Right ventricle myocardium superior (tissue), 1 donor: ENCODE measurements at regions not wholly inside any gene's neighbourhood (a gene's known extent, or its start where the extent isn't known, plus 50 kb on each side); places are given as distances from the start of the nearest gene placed in this dataset.

Experiments
- ATAC-seq: fragments of 200-7000 bp; cut with Tn5 transposase; one replicate; pipeline ENCODE4 v1.9.1; 2020; ENCODE audit warnings: mild to moderate bottlenecking; ENCODE audit not compliant: poor library complexity
- DNase-seq: peaks from one replicate; pipeline ENCODE4 v3.0.0-alpha.2; 2020
- intact Hi-C: fragments of 100-400 bp; cut with DNase I; formaldehyde crosslinking; loops from one replicate; pipeline ENCODE4 v1.11.2; 2022
- donor health status: DM: no; HTN: yes; CAD: no; lungs with severe emphysema.

DNA sequence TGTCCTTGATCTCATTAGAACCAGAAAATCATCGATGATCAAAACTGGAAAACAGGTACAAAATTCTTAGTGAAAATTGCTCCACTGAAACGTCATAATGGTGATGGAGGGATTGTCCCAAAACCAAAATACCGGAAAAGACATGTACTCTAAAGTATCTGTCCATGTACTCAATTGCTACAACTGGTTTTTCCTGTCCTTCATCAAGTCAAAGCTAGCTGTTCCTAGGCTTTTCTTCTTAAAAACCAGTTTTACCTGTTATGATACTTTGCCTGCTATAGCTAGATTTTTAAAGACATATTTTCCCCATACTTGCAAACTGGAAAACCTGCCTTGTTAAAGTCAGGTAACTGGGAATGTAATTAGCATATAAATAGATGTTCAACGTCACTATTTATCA lies 50.5 kb upstream of the LRRC1 start:
- intact Hi-C loops = no loop called here
- ATAC-seq (no peak), DNase-seq (no peak)

DNA sequence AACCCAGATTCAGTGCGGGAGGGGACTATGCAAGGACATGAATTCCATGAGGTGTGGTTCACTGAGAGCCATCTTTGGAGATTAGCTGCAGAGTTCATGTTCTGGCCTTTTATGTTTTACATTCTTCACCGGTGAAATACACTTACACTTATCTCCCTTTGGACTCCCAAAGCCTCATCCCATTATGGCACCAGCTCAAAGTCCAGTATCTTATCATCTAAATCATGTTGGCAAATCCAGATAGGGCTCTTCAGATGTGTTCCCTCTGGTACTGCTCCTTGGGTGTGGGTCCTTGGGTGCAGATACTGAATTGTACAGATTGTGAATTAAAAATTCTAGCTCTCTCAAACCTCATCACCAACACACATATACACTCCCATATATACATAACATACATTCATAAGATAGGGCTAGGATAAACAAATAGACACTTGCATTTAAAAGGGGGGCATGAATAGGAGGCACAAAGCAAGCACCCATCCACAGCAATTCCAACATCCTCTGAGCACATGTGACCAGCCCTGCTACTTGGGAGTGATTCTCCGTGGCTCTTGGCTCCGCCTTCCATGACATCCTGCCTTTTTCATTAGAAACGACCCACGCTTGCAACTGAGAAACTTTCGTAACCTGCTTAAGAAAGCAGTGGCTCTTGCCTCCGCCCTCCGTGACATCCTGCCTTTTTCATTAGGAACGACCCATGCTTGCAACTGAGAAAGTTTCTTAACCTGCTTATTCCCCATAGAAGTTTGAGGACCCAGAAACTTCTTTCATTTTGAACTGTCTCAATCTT lies 53.6 kb upstream of the LRRC1 start:
- intact Hi-C loops = no loop called here
- no peak for DNase-seq
- ATAC-seq = no peak

DNA sequence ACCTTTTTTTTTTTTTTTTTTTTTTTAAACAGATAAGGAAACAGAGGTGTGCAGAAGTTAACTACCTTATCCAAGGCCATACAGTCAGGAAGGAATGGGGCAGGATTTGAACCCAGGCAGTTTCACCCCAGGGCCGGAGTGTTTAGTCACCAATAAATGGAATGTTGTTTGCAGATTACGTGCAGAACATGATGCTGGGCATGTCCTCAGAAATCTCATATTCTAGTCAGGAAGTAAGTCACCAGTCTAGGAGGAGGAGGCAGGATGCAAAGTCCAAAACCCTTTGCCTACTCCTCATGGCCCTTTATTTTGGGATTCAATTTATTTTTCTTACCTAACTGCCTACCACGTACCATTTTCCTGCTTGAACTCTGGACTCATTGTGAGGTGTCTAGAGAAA lies 57.1 kb upstream of the LRRC1 start:
- no peak for DNase-seq
- no peak for ATAC-seq
- intact Hi-C loops = loop anchor here (10.0 kb wide), 1 partner anchor 217 kb away; no protein-coding TSS in a partner anchor

DNA sequence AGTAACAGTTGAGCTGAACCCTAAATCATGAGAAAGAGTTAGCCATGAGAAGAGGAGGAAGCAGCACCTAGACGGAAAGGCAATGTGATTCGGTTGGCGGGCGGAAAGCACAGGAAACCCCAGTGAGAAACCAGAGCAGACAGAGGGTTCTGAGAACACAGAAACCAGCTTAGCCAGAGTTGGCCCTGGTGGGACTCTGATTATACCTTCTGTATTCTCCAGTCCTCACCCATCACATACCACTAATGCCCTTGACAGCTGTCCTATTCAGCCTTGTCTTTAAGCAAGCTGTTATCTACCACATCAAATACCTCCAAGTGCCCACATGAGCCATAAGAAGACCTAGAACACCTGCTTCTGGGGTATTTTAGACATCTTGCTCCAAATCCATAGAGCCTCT lies 58.9 kb upstream of the LRRC1 start:
- intact Hi-C loops = loop anchor here (10.0 kb wide), 1 partner anchor 219 kb away; no protein-coding TSS in a partner anchor
- ATAC-seq (no peak), DNase-seq (no peak)

DNA sequence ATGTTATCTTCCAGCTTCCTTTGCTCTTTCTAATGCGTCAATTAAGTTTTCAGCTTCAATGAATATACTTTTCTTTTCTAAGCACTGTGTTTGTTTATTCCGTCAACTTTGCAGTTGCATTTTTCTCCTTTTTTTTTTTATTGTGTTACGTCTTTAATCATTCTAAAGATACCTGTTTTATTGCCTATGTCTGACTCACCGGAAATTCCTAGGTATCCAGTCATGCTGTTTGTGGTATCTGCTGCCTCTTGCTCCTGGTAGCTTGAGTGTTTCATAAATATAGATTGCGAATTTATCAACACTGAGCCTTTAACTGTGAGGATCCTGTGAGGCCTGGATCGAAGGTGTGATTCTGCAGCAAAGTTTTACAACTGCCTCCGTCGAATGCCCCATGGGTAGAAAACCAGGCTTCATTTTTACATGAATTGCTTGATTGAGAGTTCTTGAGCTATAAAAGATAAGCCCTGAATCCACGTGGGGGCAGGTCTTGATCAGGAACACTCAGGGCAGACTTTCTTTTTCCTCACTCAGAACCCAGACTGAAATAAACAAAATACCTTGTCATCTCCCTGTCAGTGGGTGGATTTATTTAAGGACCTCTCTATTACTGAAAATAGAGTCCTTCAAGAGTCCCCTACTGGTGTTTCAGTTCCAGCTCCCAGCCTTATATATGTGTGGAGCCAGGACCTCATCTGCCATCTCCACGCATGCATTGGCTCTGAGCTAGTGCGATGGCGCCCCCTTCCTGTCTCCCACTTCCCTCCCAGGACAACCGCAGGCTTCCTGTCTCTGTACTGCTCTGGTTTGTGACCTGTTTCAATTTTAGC lies 60.1 kb upstream of the LRRC1 start:
- intact Hi-C loops = loop anchor here (10.0 kb wide), 1 partner anchor 220 kb away; no protein-coding TSS in a partner anchor
- DNase-seq (peak; percentile 55), ATAC-seq (peak; percentile 71)

DNA sequence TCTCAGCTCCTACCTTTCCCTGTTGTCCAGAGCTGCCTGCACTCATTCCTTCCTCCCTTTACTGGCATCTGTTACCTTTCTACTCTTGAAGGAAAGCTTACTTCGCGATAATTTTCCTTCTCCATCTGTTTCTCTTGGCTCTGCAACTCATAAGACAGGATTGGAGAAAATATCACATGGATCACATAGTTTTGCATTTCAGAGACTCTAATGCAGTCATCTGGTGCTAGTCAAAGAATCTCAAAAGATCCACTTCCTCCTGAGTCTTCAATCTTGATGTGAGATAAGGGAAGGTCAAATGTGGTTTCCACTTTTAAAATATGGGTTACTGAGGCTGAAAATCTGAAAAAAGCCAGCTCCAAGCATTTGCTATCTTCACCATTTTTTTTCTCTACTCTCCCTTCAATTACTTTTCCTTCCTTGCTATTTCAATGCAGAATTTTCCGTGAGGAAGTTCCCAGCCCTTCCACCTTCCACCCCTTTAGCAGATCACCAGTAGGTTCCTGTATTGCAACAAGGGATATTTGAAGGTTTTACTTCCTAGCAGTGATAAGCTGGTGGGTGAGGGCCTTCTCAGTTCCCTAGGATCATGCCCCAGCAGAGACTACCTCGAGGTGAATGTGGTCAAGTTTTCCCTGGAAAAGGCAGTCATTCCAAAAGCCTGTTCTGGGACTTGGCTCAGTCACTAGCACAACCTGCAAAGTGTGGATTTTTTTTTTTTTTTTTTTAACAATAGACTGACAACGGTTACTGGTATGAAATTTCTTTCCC lies 62.8 kb upstream of the LRRC1 start:
- no peak for ATAC-seq

DNA sequence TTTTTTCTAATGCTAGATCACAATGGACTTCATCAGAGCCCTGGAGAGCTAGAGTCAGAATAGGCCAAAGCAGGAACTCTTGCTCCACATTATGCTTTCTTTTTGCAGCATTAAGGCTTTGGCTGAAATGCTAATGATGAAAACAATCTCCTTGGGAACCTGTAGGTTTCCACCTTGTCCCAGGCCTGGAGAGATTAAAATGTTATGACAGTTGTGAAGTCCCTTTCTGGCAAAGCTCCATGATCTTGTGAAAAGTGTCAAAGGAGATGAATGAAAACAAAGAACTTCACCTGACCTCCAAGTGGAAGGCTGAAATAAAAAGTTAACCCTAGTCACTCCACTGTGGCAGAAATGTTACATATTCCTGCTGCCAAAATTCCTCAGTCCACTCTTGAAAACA lies 64.0 kb upstream of the LRRC1 start:
- intact Hi-C loops = loop anchor here (10.0 kb wide), 1 partner anchor 224 kb away; no protein-coding TSS in a partner anchor
- ATAC-seq = no peak

More for the DNA sequence above, 62.8 kb upstream of the LRRC1 start:
- intact Hi-C loops = loop anchor here (10.0 kb wide), 1 partner anchor 223 kb away; no protein-coding TSS in a partner anchor
- no peak for DNase-seq

DNA sequence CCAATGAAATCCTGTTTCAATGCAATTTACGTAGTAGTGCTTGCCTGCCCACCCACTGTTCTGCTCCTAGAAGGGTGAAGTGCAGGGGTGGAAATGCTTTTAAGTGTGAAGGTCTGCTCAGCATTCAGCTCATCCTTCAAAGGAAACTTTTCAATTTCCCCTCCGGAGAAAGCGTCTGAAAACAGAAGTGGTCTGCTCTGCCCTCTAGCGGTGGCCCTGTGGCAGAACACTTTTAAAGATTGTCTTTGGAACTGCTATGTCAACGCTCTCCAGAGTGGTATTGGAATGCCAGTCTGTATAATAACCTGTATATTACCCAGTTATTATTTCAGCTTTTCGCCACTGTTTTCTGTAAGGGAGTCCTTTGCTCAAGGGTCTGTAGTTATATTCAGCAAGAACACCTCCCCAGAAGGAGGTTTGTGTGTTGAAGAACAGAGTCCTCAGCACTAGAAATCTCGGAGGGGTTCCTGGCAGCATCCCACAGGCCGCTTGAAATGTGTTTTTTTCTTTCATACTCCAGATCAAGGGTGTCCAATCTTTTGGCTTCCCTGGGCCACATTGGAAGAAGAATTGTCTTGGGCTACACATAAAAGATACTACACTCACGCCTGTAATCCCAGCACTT lies 63.1 kb upstream of the KLHL31 start:
- peak; percentile 56 for DNase-seq
- intact Hi-C loops = loop anchor here (5.0 to 10.0 kb wide), 3 partner anchors 76 to 554 kb away; no protein-coding TSS in a partner anchor

More for the DNA sequence above, 64.0 kb upstream of the LRRC1 start:
- no peak for DNase-seq

DNA sequence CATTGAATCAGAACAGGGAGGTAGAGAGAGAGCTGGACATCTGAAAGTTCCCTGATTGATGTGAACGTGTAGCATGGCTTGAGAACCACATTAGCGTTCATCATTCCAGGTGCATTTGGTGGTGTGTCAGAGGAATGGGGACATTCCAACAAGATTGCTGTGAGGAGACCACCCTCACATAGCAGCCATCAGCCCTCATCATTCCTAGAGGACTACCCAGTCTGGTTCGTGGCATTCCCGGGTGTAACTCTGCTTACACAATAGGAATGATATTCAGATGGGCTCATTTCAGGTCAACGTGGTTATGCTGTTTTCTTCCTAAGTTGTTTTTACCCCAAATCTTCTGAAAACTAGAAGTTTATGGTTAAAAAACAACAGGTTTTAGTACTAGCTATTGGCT lies 62.2 kb upstream of the KLHL31 start:
- ATAC-seq = no peak
- no peak for DNase-seq
- intact Hi-C loops = loop anchor here (5.0 to 10.0 kb wide), 3 partner anchors 75 to 553 kb away; no protein-coding TSS in a partner anchor

More for the DNA sequence above, 63.1 kb upstream of the KLHL31 start:
- peak; percentile 67 for ATAC-seq

DNA sequence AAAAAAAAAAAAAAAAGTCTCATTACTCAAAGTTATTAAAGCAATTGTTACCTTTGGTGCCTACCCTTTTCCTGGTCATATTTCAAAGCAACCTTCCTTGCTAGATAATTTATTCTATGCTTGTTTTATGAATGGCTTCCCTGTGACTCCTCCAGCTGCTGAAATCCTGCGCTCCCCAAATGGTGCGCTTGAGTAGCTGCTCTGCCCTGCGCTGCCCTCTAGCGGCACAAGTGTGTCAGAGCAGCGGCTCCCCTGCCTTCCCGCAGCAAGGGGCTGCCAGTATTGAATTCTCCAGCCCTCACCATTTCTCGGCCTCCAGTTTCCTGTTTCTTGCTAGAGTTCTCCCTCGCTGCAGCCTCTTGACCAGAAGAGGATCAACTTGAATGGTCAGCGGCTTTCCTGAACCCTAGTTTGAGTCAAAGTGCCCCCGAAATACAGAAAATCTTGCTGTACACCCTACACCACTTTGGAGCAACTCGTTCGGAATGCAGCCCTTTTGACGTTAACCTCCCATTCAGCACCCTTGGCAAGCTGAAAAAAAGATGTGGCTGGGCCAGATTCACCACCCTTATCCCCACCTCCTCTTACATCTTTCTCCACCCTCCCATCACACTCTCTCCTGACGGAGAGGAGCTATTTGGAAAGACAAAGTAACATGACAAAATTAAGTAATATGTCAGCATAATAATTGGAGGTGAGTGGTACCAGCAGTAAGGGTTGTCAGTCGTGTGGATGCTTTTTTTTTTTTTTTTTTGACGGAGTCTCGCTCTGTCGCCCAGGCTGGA lies 60.4 kb upstream of the KLHL31 start:
- ATAC-seq (peak; percentile 95), DNase-seq (peak; percentile 82)
- intact Hi-C loops = loop anchor here (5.0 to 10.0 kb wide), 3 partner anchors 74 to 551 kb away; no protein-coding TSS in a partner anchor

DNA sequence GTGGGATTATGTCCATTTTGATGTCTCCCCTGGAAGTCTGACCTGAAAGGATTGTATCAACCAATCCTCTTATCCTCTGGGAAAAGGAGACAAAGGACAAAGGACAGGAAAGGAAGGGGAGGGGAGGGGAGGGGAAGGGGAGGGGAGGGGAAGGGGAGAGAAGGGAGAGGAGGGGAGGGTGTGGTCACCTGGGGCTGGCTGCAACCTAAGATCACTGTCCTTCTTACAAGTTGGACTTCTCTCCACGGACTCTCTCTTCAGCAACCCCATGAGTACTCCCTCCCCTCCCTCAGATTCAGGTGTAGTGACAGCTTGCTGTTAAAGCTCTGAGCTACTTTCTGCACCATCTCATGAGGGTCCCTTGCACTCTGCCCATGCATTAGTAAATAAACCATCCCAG lies 58.9 kb upstream of the KLHL31 start:
- no peak for DNase-seq
- no peak for ATAC-seq
- intact Hi-C loops = loop anchor here (10.0 kb wide), 1 partner anchor 550 kb away; no protein-coding TSS in a partner anchor

DNA sequence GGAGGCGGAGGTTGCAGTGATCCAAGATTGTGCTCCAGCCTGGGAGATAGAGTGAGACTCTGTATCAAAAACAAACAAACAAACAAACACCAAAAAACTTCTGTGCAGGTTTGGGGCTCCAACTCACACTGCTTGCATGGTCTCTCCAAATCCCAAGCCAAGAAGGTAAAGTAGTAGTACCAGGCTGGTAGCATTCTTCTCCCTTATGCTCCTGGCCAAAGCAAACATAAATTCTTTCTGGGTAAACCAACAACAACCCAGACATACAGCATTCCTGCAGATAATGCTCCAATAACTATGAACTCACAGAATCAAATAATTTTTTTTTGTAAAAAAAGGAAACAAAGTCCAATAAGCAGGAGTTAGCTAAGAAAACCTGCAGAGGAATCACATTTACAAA lies 57.8 kb upstream of the KLHL31 start:
- DNase-seq (no peak), ATAC-seq (no peak)
- intact Hi-C loops = loop anchor here (10.0 kb wide), 1 partner anchor 549 kb away; no protein-coding TSS in a partner anchor

DNA sequence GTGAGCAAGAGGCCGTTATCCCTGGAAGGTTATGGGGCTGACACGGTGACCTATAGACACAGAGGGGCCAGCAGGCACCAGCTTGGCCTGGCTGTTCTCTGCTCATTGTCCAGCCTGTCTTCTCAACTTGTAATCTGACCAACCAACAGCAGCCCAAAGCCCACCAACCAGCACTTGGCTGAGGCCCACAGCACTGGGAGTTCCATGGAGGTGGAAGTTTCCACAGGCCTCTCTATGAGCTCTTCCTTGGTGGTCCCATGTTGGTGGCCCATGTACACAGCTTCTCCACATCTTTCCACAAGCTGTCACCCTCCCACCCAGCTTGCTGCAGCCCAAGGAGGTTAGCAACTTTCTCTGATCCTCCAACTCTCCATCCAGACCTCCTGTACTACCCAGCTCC lies 56.2 kb upstream of the KLHL31 start:
- ATAC-seq (no peak), DNase-seq (no peak)
- intact Hi-C loops = loop anchor here (10.0 kb wide), 1 partner anchor 547 kb away; no protein-coding TSS in a partner anchor

DNA sequence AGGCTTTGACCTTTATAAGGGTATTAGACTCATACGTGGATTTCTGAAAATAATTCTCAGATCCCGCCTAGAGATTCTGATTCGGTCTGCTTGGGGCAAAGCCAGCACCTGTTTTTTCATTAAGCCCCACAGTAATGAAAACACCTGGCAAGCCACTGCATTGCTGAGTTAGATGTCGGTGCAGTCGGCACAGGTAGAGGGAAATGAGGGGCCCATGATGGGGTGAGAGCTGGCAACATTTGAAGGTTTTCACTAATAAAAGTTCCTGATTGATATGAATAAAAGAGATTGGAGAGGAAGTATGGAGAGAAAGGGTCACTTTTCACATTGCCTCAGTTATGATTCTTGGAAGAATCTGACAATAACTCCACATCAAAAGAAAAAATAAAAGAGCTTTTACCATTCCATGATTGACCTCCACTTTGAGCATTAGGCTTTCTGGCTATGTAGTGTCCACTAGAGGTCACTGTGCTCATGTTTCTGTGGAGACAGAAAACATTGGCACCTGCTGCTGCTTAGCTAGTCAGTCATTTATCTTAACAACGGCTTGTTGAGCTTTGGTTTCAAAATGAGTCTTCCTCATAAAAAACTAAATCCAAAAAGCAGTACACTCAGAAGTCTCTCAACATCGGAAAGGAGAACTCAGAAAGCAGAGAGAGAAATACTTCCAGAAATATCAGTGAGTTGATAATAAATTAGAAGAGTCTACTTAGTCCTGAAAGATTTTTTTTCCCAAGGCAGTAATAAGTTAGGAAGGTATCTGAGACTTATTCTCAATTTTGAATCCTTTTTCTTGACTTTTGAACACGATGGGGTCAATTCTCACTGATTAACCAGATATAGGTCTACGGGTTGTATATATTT lies 53.3 kb upstream of the KLHL31 start:
- intact Hi-C loops = no loop called here
- ATAC-seq (peak; percentile 84), DNase-seq (no peak)

DNA sequence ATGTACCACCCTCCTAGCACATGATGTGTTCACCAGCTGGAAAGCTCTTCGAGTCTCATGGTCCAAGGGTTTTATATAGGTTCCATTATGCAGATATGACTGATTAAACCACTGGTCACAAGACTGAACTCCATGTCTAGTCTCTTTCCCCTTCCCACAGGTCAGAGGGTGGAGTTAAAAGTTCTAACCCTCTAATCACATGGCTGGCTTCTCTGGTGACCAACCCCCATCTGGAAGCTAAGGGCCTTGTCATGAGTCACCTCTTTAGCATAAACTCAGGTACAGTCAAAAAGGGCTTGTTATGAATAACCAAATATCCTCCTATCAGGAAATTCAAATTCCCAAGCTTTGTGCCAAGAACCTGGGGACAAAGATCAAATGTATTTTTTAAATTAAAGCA lies 52.0 kb upstream of the KLHL31 start:
- DNase-seq = no peak
- intact Hi-C loops = no loop called here
- no peak for ATAC-seq

DNA sequence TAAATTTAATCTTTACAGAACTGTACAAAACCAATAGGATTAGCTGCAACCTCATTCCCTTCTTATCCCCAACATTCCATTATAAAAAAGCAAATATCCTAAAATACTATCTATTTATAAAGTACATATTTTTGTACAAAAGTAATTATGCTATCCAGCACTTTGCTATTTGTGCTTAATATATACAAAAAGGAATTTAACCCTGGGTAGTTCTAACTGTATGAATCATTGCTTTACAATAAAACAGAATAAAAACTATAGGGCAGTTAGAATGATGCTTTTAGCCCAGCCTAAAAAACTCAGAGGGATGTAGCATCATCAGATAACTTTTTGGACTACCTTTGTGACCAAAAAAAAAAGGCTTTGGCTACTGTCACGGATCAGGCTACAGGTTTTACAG lies 49.9 kb upstream of the KLHL31 start:
- ATAC-seq (no peak), DNase-seq (no peak)
- intact Hi-C loops = no loop called here
